T-helper 17 cell (primary cell): ENCODE measurements at regions not wholly inside any gene's neighbourhood (a gene's known extent, or its start where the extent isn't known, plus 50 kb on each side); places are given as distances from the start of the nearest gene placed in this dataset.

ENCODE experiments used
- ATAC-seq: fragments of 150-1000 bp; cut with Tn5 transposase; 2 replicates; pipeline ENCODE4 v1.10.0; 2021; ENCODE audit warnings: mild to moderate bottlenecking, moderate library complexity
- DNase-seq, 3 donors: peaks; one replicate each; pipeline versions ENCODE4 v3.0.0 to v3.0.0-alpha.2; 2020 to 2021
- H3K9me3 ChIP-seq: one replicate; pipeline ENCODE4 v1.7.0; 2013; ENCODE audit warnings: low read length, mild to moderate bottlenecking; ENCODE audit not compliant: control insufficient read depth, poor library complexity, severe bottlenecking
- H3K27ac Mint-ChIP-seq: one replicate; pipeline ENCODE4 v1.8.0; 2022; ENCODE audit warnings: mild to moderate bottlenecking, moderate library complexity, mixed read lengths
- H3K27me3 Mint-ChIP-seq: one replicate; pipeline ENCODE4 v1.8.0; 2022; ENCODE audit warnings: mixed read lengths
- H3K36me3 Mint-ChIP-seq: one replicate; pipeline ENCODE4 v1.8.0; 2022; ENCODE audit warnings: low read depth, mixed read lengths
- H3K4me1 Mint-ChIP-seq: one replicate; pipeline ENCODE4 v1.8.0; 2022; ENCODE audit warnings: mild to moderate bottlenecking, mixed read lengths
- H3K4me3 Mint-ChIP-seq: one replicate; pipeline ENCODE4 v1.8.0; 2022; ENCODE audit warnings: mild to moderate bottlenecking, moderate library complexity, mixed read lengths

DNA sequence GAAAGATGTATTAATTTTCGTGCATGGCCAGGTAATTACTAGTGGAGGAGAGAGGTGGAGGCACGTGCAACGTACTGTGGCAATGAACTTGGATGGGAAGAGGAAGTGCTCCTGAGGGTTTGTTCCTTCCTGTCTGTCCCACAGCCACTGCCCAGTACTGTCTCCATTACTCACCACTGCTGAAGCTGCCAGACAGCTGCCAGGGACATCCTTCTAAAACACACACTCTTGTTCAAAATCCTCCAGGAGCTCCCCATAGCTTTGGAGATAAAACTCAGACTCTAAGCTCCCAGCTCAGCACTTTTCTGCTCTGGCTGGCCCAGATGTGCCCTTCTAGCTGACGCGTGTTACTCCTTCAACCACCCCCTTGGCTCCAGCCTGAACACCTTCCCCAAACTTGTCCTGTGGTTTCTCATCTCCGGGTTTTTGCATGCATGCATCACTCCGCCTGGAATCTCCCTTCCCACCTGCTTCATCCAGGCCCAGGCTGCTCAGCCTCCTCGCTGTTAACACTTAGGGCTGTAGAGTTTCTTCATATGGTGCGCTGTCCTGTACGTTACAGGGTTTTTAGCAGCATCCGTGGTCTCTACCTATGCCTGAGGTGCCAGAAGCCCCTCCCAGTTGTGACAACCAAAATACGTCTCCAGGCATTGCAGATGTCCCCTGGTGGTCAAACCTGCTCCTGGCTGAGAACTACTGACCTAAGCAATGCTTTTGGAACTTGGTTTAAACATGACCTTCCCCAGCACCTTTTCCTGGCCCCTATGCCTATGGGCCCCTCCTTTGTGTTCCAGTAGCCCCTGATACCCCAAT lies 69.5 kb downstream of the C11orf91 start:
- Mint-ChIP-seq H3K36me3 (no peaks in the 10 kb centered on the region), H3K27me3 (peaks cover 35% of the 10 kb centered on the region), H3K27ac (no peak overlapping the region), H3K4me1 (no peaks in the 10 kb centered on the region), H3K4me3 (no peak overlapping the region)
- H3K9me3 ChIP-seq = no peaks in the 10 kb centered on the region
- ATAC-seq = no peak
- no peak for DNase-seq

DNA sequence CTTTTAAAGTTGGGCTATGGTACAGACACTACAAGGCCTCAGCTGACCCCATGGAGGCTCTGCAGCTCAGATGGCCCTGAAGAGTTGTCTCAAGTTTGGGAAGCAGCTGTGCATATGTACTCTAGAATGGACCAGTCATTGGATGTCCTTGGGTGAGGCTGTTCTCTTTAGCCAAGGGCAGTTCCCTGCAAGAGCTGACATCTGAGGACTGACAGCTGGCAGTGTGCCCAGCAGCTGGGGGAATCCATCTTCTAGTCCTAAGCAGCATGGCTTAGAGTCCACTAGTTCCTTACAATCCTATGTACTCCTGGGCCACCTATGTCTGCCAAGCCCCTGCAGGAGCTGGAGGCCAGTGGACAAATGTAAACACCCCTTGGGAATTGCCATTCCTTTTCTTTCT lies 76.5 kb downstream of the C11orf91 start:
- Mint-ChIP-seq H3K36me3 (no peaks in the 10 kb centered on the region), H3K27me3 (peaks cover 24% of the 10 kb centered on the region), H3K4me3 (no peak overlapping the region), H3K27ac (no peak overlapping the region), H3K4me1 (peaks cover 3% of the 10 kb centered on the region)
- DNase-seq (no peak), ATAC-seq (no peak)
- H3K9me3 ChIP-seq = no peaks in the 10 kb centered on the region

DNA sequence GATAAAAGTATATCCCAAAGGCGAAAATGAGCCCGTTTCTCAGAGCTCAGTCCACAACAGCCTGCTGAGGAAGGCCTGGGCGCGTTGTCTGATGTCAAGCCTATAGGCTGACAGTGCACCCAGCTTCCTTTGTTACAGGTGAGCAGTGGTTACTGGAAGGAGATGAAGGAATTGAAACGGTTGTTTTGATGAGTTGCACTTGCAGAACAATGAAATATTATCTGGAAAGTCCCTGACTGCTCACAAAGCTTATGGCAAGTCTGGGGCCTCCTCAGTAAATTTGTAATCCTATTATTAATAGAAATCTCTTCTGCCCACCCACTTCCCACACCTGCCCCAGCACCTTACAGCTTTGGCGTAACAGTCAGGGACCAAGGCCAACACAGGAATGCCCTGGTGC lies 77.8 kb downstream of the C11orf91 start:
- Mint-ChIP-seq H3K4me3 (no peak overlapping the region), H3K4me1 (peaks cover 3% of the 10 kb centered on the region), H3K27me3 (peaks cover 24% of the 10 kb centered on the region), H3K27ac (no peak overlapping the region), H3K36me3 (no peaks in the 10 kb centered on the region)
- no peaks in the 10 kb centered on the region for H3K9me3 ChIP-seq
- no peak for DNase-seq
- no peak for ATAC-seq

DNA sequence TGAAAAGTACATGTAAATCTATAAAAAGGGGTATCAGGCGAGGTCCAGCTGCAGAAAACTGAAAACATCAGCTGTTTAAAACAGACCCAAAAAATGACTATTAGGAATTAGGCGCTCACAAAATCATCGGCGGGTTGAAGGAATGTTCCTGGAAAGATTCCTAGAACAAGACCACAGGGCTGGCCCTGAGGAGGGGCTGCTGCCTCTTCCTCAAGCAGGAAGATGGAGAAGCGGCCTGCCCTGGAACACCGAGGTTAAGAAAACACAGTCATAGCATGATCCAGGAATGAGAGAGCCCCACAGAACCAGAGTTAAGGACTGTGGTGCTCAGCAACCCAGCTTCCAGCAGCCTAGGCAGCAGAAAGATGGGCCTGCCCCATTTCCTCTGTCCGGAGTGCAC lies 78.4 kb downstream of the C11orf91 start:
- Mint-ChIP-seq H3K27ac (no peak overlapping the region), H3K4me1 (peaks cover 3% of the 10 kb centered on the region), H3K4me3 (no peak overlapping the region), H3K27me3 (peaks cover 26% of the 10 kb centered on the region), H3K36me3 (no peaks in the 10 kb centered on the region)
- ATAC-seq = no peak
- no peaks in the 10 kb centered on the region for H3K9me3 ChIP-seq
- DNase-seq = no peak

DNA sequence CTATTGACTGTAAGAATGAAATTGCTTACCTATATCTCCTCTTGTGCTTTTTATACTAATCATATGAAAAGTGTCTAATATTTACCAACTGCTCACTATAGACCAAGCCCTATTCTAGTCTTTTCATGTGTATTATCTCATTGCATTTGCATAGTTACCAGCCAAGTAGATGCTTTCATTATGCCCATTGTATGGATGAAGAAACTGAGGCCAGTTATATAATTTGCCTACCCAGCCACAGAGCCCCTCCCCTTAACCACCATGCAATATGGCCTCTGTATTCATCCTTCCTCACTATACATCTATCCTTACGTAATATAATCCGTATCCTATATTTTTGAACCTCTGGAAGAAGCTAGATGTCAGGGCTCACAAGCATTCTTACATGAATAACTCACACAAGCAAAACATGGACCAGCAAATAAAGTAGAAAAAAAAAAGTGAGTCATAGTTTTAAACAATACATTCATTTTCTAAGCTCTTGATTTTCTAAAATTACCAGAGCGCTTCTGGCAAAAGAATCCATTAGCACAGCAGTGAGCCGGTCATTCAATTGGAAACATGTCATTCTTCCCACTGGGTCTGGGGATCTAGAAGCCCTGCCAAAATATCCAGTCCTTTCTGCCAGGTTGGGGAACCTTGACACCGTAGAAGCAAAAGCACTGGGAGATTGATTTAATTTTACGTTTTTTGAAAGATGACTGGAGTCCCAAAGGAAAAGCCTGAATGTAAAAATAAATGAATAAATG lies 80.0 kb downstream of the C11orf91 start:
- no peak for DNase-seq
- ATAC-seq = no peak
- no peaks in the 10 kb centered on the region for H3K36me3 Mint-ChIP-seq
- H3K27ac Mint-ChIP-seq = no peak overlapping the region
- no peak overlapping the region for H3K4me3 Mint-ChIP-seq
- peaks cover 3% of the 10 kb centered on the region for H3K4me1 Mint-ChIP-seq
- H3K9me3 ChIP-seq = no peaks in the 10 kb centered on the region
- peaks cover 38% of the 10 kb centered on the region for H3K27me3 Mint-ChIP-seq

DNA sequence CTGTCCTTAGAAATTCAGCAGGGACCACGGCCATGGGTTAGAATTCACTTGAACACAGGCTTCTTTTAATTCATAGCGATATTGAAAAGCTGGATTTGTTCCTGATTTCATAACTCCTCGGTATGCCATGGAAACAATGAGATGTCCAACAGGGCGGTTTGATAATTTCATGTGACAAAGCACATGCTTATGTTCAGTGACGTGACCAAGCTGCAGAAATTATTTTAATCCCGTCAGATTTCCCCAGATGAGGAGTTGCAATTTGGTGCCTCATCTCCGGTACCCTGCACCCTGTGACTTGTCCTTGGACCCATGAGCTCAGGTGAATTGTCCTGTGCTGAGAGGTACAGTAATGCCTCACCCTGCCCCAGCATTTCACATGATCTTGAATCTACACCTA lies 81.7 kb downstream of the C11orf91 start:
- DNase-seq = no peak
- H3K36me3 Mint-ChIP-seq = no peaks in the 10 kb centered on the region
- no peaks in the 10 kb centered on the region for H3K9me3 ChIP-seq
- H3K4me3 Mint-ChIP-seq = no peak overlapping the region
- peaks cover 3% of the 10 kb centered on the region for H3K4me1 Mint-ChIP-seq
- H3K27me3 Mint-ChIP-seq = peaks cover 38% of the 10 kb centered on the region
- ATAC-seq = no peak
- no peak overlapping the region for H3K27ac Mint-ChIP-seq

DNA sequence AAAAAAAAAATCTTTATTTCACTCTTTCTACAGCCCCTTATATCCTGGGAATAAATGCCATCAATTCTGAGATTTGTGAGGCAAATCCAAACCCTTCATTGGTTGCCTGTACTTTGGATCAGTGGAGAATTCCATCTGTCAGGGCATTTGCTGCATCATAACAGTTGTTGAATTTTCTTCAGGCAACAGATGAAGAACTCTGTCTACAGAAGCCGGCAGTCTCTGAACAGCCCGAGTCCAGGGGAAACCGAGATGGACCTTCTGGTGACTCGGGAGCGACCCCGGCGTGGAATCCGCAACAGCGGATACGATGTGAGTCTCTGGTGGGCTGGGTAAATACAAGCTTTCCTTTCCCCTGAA lies 82.3 kb downstream of the C11orf91 start:
- no peaks in the 10 kb centered on the region for H3K36me3 Mint-ChIP-seq
- H3K27ac Mint-ChIP-seq = no peak overlapping the region
- peaks cover 38% of the 10 kb centered on the region for H3K27me3 Mint-ChIP-seq
- ATAC-seq (no peak), DNase-seq (no peak)
- peaks cover 3% of the 10 kb centered on the region for H3K4me1 Mint-ChIP-seq
- H3K4me3 Mint-ChIP-seq = no peak overlapping the region
- H3K9me3 ChIP-seq = no peaks in the 10 kb centered on the region

DNA sequence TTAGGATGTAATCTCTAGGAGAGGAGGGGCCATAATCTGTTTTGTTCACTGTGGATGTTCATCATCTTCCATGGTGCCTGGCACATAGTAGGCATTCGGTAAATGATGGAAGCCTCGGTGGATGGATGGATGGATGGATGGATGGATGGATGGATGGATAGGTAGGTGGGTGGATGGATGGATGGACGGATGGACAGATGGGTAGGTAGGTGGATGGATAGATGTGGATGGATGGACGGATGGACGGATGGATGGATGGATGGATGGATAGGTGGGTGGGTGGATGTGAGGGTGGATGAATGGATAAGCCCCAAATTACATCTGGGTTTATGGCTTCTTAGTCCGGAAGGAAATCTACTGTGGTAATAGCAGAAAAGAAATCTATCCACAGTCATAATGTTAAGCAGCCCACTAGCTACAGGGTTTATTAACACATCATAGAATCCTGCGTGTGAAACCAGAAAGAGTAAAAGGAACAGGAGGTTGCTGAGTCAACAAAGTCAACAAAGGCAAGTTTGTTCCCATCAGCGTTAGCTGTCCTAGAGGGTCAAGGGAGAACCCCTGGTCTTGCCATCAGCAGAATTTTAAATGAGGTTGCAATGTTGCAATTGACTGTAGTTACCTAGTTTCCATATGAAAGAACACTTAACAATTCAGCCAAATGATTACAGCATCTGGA lies 82.8 kb downstream of the C11orf91 start:
- Mint-ChIP-seq H3K4me1 (peaks cover 3% of the 10 kb centered on the region), H3K4me3 (no peak overlapping the region), H3K27me3 (peaks cover 38% of the 10 kb centered on the region), H3K36me3 (no peaks in the 10 kb centered on the region), H3K27ac (no peak overlapping the region)
- ATAC-seq = no peak
- DNase-seq = no peak
- H3K9me3 ChIP-seq = no peaks in the 10 kb centered on the region

DNA sequence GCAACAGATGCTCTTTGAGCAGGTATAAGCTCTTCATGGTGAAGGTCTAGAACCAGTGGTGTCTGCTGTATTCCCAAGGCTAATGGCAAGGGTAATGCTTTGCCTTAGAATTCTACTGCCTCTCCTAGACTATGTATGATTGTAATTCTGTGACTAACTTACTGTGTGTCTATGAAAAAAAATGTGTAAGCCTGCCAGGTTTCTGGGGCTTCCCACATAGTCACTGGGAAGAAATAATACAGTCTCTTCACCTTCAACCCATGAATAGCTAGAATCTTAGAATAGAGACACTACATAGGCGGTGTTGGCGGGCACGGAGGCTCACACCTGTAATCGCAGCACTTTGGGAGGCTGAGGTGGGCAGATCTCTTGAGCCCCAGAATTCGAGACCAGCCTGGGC lies 84.1 kb downstream of the C11orf91 start:
- no peaks in the 10 kb centered on the region for H3K36me3 Mint-ChIP-seq
- H3K27me3 Mint-ChIP-seq = peaks cover 31% of the 10 kb centered on the region
- no peaks in the 10 kb centered on the region for H3K9me3 ChIP-seq
- H3K4me1 Mint-ChIP-seq = peaks cover 3% of the 10 kb centered on the region
- no peak overlapping the region for H3K27ac Mint-ChIP-seq
- DNase-seq = no peak
- no peak overlapping the region for H3K4me3 Mint-ChIP-seq
- ATAC-seq = no peak

DNA sequence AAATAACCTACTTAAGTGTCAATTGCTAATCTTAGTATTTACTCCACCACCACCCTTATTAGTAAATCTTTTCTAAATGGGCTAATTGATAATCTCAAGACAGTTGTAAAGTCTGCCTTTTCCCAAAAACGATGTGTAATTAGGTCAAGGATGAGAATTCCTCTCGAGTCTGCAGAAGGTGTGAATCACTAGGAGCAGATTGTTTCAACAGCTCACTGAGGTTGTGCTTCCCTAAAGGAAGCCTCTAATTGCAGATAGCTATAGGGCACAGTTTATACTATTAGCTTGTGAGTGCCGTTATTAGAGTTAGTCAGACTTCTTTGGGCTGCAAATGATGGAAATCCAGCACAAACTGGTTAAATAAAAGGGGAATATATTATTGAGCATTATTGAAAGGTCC lies 84.9 kb downstream of the C11orf91 start:
- no peaks in the 10 kb centered on the region for H3K36me3 Mint-ChIP-seq
- no peak overlapping the region for H3K27ac Mint-ChIP-seq
- ATAC-seq (no peak), DNase-seq (no peak)
- H3K4me3 Mint-ChIP-seq = no peak overlapping the region
- H3K9me3 ChIP-seq = no peaks in the 10 kb centered on the region
- peaks cover 3% of the 10 kb centered on the region for H3K4me1 Mint-ChIP-seq
- H3K27me3 Mint-ChIP-seq = peaks cover 29% of the 10 kb centered on the region

DNA sequence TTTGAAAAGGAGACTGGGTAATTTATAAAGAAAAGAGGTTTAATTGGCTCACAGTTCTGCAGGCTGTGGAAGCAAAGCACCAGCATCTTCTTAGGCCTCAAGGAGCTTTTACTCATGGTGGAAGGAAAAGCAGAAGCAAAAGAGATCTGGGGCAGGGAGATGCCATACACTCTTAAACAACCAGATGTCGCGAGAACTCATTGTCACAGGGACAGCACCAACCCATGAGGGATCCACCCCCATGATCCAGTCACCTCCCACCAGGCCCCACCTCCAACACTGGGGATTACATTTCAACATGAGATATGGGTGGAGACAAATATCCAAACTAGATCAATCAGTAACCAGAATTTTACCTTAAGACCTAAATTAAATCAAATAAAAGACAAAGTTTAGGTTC lies 87.2 kb downstream of the C11orf91 start:
- no peaks in the 10 kb centered on the region for H3K9me3 ChIP-seq
- Mint-ChIP-seq H3K27ac (no peak overlapping the region), H3K4me3 (no peak overlapping the region), H3K36me3 (no peaks in the 10 kb centered on the region), H3K27me3 (peaks cover 17% of the 10 kb centered on the region), H3K4me1 (no peaks in the 10 kb centered on the region)
- ATAC-seq (no peak), DNase-seq (no peak)

DNA sequence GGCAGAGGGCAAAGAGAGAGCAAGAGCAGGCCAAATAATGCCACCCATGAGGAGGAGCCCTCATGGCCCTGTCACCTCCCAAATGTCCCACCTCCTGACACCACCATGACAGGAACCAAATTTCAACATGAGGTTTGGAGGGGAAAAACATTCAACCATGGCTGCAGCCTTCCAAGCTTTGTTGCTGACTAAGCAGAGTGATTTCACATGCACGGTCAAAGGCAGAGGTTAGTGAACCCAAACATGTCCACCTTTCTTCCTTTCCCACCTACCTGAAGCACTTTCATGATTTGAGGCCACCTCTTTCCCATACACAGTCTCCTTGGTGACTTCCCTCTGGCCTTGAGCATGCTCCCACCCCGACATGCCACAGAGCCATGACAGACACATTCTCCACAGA lies 89.7 kb downstream of the C11orf91 start:
- H3K36me3 Mint-ChIP-seq = no peaks in the 10 kb centered on the region
- H3K27ac Mint-ChIP-seq = no peak overlapping the region
- H3K4me1 Mint-ChIP-seq = no peaks in the 10 kb centered on the region
- DNase-seq (no peak), ATAC-seq (no peak)
- H3K9me3 ChIP-seq = no peaks in the 10 kb centered on the region
- H3K27me3 Mint-ChIP-seq = peaks cover 20% of the 10 kb centered on the region
- H3K4me3 Mint-ChIP-seq = no peak overlapping the region

DNA sequence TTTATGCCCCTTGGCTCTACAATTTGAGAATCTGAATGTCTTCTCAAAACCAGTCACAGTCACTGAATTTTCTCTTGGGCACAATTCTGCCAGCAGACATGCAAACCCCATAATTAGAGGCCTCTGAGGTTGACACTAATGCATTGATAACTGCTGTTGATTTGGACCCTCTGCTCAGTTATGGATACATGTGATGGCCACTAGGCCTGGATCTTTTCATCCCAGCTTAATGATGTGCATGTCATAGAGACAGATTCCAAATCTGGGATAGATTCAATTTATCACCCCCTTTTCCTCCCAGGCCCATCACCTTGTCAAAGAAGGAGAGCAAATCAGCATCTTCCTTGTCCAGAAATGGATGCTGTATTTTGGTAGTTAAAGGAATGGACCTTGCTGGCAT lies 92.2 kb downstream of the C11orf91 start:
- H3K36me3 Mint-ChIP-seq = no peaks in the 10 kb centered on the region
- H3K27me3 Mint-ChIP-seq = peaks cover 43% of the 10 kb centered on the region

More for the DNA sequence above, 92.2 kb downstream of the C11orf91 start:
- ATAC-seq (no peak), DNase-seq (no peak)
- no peaks in the 10 kb centered on the region for H3K4me1 Mint-ChIP-seq
- H3K4me3 Mint-ChIP-seq = no peak overlapping the region
- no peaks in the 10 kb centered on the region for H3K9me3 ChIP-seq
- H3K27ac Mint-ChIP-seq = no peak overlapping the region
